Endothelial cell of umbilical vein (primary cell): ENCODE measurements at regions not wholly inside any gene's neighbourhood (a gene's known extent, or its start where the extent isn't known, plus 50 kb on each side); places are given as distances from the start of the nearest gene placed in this dataset.

ENCODE experiments used
- MAX ChIP-seq: IDR thresholded peaks from 2 replicates; pipeline ENCODE4 v1.6.1; 2011; ENCODE audit not compliant: insufficient read depth, insufficient read length
- TF ChIP-seq, protein P1 (sequence below), 2 donors: IDR thresholded peaks; 1 replicate in 1 of 2; 2 replicates in 1 of 2; pipeline ENCODE4 v1.5.1; 2011; ENCODE audit warnings: low read length in 2 of 2, mild to moderate bottlenecking in 2 of 2, moderate library complexity in 2 of 2, control low read depth in 1 of 2, inconsistent platforms in 1 of 2, low read depth in 1 of 2; ENCODE audit not compliant: insufficient read depth in 1 of 2; ENCODE audit errors: extremely low read depth in 1 of 2

DNA sequence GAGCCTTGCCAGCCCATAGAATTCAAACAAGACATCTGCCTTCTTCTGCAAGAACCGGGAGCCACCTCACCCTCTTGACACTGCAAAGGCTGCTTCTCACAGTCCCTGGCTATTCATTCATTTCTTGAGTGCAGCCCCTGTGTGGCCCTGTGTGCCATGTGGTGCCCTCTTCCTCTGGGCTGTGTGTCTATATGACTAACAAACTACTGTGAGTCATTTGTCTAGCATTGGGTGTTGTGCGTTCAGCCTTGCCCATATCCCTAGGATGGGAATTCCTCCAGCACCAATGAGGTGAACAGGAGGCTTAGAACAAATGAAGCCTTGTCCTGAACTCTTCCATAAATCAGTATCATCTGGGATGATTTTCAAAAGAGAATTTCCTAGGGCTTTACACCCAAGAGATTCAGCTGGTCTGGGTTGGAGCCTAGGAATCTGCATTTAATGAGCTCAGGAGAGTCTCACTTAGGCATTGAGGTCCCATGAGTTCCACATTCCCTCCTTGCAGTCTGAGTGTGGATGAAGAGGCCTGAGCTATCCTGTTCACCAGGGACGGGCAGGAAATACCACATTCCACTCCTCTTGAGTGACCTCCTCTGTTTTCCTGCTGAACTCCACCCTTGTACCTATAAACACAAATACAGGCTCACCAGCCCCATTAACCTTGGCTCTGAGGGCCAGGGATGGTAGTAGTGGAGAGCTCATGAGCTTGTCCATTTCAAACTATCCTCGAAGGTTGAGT lies 308.7 kb upstream of the N4BP1 start:
- no peak for TF ChIP-seq MAX
- TF ChIP-seq, protein P1, sequence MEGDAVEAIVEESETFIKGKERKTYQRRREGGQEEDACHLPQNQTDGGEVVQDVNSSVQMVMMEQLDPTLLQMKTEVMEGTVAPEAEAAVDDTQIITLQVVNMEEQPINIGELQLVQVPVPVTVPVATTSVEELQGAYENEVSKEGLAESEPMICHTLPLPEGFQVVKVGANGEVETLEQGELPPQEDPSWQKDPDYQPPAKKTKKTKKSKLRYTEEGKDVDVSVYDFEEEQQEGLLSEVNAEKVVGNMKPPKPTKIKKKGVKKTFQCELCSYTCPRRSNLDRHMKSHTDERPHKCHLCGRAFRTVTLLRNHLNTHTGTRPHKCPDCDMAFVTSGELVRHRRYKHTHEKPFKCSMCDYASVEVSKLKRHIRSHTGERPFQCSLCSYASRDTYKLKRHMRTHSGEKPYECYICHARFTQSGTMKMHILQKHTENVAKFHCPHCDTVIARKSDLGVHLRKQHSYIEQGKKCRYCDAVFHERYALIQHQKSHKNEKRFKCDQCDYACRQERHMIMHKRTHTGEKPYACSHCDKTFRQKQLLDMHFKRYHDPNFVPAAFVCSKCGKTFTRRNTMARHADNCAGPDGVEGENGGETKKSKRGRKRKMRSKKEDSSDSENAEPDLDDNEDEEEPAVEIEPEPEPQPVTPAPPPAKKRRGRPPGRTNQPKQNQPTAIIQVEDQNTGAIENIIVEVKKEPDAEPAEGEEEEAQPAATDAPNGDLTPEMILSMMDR (IDR thresholded peaks at IDR 0.05; ENCODE audit: extremely low read depth in 1 of 2, insufficient read depth in 1 of 2, low read depth in 1 of 2, low read length in 2 of 2), result no peak
